Stimulated activated CD8-positive, alpha-beta memory T cell treated with anti-CD3 and anti-CD28 coated beads, Interleukin-2, amount 100 ng/mL, for 1 hour (primary cell): ENCODE measurements at regions not wholly inside any gene's neighbourhood (a gene's known extent, or its start where the extent isn't known, plus 50 kb on each side); places are given as distances from the start of the nearest gene placed in this dataset.

Experiments used
- DNase-seq, 2 donors: peaks; one replicate each; pipeline ENCODE4 v3.0.0-alpha.2; 2020; ENCODE audit warnings: low read depth in 2 of 2

DNA sequence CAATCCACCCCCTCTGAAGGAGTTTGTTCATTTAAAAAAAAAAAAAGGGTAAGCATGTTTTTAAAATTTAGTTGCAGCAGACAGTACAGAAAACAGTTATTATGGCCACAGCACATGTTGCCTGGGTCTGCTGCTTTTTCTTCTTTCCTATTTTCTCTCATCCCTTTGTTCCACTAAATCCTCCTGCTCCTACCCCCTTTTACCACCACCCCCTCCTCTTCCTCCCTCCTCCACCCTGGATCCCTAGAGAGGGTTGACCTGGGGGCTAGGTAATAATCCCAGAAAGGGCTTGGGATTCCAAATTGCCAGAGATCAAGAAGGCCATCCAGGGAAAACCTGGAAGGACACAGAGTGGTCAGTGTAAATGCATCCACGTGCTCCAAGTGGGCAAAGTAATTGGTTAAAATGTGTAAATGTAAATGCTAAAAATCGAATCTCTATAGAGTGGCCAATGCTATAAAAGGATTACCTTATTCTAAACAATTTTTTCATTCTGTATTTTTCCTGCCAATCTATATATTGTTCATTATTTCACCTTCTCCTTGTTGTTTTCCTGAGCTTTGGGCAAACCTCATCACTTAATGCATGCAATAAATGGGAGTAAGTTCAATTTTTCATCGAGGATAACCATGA is 89.0 kb upstream of the PIK3CG start:
- DNase-seq = no peak

DNA sequence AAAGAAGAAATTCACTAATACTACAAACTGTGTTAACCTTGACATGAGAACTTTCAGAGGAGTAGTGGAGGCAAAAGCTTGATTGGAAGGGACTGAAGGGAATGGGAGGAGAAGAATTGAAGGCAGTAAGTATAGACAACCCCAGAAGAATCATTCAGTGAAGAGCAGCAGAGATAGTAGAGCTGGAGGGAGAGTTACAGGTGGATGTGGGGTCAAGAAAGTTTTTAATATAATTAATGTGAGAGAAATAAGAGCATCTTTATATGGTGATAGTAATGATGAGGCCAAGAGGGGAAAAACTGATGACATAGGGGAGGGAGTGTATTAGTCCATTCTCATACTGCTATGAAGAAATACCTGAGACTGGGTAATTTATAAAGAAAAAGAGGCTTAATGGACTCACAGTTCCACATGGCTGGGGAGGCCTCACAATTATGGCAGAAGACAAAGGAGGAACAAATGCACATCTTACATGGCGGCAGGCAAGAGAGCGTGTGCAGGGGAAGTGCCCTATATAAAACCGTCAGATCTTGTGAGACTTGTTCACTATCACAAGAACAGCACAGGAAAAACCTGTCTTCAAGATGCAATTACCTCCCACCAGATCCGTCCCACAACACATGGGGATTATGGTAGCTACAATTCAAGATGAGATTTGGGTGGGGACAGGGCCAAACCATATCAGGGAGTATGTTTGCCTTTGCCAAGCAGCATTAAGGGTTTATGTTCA is 88.3 kb upstream of the PIK3CG start:
- DNase-seq = no peak

DNA sequence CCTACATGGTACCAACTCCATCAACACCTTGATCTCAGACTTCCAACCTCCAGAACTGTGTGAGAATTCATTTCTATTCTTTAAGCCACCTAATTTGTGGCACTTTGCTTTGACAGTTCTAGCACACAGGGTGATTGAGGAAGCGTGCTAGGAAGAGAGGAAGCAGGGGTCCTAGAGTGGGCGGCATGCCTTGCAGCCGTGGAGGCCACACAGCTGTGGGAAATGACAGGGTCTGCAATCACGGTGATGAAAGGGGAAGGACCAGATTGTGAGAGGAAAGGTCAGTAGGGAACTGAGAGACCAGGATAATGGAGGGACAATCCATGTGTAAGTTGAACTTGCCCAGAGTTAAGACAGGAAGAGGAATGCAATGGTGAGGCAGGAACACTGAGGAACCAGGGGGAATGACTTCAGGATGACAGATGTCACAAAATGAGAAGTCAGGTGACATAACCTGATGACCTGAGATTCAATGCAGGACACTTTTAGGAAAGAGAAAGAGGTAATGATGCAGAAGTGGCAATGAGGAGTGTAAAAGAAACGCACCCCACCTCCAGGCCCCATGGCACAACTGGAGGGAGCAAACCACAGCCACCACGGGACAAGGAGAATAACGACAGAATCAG is 87.3 kb upstream of the PIK3CG start:
- no peak for DNase-seq

DNA sequence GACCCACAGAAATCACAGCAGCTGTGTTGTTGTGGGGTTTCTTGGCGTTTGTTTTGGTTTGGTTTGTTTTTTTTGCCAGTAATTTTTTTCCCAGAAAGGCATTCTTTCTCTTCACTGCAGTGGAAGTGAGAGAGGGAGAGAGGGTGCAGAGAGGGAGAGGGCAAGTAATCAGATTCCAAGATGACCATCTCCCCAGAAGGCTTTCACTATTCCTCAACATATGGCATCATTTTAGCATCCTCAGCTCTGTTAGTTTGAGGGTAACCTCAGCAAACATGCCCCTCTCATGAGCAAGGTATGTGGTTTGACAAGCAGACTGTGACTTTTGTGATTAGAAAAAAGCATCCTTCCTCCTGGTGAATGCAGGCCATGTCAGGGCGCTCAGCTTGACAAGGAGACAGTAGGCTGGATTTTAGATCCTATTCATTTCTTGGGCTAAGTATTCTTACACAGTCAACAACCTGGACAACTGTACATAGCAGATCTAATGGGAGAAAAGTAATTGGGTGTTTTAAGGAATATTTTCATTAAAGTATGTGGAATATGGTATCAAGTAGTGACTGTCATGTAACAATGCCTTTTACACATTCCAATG is 86.3 kb upstream of the PIK3CG start:
- no peak for DNase-seq

DNA sequence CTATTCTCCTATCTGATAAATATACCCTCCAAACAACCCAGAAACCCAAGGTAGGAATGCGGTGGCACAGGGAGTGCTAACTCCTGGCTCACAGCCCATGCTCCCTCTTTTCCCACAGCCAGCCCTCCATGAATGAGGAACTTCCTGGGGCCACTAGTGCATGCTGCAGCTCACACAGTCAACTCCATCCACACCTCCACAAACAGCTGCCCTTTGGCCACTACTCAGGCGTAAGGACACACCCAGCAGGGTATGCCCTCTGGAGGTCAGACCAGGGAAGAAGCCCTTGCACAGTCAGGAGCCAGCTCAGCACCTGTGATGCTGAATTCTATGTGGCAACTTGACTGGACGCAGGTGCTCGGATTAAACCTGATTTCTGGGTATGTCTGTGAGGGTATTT is 85.2 kb upstream of the PIK3CG start:
- no peak for DNase-seq

DNA sequence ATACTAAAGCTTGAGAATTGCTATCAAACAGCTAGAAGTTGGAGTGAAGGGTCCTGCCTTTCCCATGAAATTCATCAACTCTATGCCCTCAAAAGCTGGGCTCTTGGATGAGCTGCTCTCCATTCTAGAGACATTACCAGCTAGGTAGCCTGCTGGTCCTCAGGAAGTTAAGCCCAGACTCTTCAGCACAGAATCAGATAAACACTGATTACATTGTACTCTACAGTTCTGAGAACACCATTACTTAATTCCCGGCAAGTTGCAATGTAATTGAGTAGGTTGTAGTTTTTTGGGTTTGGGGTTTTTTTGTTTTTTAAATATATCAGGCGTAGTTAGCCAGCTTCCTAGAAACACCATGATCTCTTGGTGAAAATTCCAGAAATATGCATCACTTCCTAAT is 84.1 kb upstream of the PIK3CG start:
- DNase-seq = no peak

DNA sequence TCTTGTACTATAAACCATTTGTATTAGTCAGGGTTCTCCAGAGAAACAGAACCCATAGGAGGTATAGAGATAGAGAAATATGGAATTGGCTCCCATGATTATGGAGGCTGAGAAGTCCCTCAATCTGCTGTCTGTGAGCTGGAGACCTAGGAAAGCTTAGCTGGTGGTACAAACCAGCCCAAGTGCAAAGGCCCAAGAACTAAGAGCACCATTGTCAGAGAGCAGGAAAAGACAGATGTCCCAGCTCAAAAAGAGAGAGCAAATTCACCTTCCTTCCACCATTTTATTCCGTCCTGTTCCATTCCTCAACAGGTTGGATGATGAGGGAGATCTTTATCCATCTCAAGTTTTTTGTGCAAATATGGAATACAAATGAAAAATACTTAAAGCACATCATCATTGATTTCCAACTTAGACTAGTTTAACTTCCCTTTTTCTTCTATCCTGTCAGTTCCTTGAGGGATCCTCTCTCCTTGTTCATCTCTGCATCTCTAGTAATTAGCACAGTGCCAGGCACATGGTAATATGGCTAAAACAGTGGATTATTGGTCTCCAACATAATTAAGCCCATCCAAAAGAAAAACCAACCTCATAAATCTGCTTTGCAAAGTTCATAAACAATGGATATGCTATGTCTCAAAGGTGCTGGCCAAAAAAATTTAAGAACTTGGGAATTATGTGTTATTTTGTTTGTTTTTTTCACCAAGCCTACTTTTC is 83.1 kb upstream of the PIK3CG start:
- no peak for DNase-seq

DNA sequence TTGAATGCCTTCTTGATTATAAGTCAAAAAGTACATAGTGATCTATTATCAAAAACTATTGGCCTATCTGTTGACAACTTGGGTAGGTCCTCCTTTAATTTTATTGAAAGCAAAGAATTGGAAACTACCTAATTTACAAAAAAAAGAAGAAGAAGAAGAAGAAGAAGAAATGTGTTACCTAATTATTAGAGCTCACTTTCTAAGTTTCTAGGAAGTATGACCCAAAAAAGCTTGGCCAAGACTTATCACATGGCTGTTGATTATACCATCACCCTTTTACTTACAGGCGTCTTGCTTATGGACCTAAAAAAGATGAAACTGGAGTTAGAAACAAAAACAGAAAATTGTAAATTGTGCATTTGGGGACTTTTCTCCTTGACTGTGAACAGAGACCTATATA is 81.8 kb upstream of the PIK3CG start:
- no peak for DNase-seq

DNA sequence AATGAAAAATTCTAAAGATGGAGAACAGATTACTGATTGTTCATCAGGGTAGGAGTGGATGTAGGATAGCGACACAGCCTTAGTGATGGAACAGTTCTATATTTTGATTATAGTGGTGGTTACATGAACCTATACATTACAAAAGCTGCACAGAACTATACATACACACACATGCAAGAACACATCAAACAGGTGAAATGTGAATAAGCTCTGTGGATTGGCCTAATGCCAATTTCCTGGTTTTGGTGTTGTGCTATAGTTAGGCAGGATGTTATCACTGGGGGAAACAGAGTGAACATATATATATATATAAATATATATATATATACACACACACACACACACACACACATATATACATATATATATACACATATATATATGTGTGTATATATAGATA is 76.4 kb upstream of the PIK3CG start:
- no peak for DNase-seq

DNA sequence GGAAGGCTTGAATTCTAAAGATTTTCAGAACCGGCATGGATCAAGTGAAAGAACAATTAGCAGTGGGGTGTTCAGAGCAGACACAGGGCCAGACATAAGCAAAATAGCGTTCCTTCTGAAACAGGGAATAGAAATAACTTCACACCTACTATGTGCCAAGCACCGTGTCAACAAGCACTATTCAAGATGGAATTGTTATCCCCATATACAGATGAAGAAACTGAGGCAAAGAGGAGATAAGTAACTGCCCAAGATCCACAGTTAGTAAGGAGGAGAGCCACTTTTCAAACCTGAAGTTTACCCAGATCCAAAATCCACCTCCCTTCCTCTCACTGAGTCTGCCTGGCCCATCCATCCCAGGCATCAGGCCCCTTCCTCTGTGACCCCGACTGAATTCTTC is 73.6 kb upstream of the PIK3CG start:
- DNase-seq = no peak

DNA sequence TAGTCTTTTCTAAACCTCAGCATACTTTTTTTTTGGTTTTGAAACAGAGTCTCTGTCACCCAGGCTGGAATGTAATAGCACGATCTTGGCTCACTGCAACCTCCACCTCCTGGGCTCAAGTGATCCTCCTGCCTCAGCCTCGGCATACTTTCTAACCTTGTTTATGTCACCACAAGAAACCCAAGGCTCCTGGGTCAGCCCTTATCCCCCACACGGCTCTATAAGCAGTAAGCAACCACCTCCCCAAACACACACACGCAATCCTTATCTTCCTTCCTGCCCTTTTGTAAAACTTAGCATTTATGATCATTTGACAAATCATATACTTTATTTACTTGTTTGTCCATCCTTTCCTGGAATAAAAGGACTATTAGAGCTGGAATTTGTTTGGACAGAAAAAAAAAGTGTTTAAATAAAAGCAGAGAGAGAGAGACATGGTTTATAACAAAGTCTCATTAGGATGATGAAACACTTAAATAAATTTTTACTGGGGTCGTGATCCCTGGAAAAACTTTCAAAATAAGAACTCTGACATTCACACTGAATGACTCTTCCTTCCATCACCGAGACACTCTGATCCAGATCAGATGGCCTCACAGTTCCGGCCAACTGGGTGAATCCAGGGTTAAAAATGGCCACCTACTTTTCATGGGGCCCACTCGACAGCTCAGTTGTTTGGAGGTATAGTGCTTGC is 72.7 kb upstream of the PIK3CG start:
- no peak for DNase-seq

DNA sequence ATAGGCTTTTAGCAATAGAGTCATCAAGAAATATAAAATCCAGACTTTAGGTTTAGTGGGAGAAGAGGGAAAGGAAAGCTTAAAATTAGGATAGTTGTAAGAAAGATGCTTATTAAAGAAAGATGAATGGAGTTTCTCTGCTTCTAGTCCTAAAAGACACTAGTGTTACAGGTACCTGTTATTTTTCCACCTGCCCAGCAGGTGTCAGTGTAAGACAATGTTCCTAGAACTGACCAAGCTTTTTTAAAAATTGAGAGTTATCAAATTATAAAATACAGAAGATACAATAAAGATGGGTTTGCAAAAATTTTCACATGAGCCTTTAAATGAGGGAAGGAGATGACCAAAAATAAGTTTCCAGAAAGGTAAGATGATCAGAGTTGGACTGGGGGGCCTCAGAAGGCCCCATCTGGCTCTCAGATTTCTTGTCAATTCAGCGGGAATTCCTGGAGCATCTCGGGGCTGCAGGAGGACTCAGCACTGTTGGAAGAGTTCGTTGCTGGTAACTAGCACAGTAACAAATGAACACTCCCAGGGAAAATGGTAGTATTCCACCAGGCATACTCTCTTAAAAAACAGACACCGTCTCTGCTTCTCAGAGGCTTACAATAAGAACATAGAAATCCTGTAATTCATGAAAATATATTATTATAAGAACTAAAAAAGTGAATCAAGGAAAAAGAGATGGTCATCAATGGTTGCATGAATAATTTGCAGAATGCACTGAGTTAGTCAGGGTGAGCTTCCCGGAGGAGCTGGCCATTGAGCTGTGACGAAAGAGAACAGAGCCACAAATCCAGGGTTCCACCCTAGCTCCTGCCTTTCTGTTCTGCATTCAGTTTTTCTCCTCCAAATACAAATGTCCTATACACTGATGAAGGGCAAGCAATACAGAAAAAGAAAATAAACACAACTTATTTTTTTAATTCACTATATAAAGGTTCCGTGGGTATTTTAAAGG is 71.8 kb upstream of the PIK3CG start:
- no peak for DNase-seq

DNA sequence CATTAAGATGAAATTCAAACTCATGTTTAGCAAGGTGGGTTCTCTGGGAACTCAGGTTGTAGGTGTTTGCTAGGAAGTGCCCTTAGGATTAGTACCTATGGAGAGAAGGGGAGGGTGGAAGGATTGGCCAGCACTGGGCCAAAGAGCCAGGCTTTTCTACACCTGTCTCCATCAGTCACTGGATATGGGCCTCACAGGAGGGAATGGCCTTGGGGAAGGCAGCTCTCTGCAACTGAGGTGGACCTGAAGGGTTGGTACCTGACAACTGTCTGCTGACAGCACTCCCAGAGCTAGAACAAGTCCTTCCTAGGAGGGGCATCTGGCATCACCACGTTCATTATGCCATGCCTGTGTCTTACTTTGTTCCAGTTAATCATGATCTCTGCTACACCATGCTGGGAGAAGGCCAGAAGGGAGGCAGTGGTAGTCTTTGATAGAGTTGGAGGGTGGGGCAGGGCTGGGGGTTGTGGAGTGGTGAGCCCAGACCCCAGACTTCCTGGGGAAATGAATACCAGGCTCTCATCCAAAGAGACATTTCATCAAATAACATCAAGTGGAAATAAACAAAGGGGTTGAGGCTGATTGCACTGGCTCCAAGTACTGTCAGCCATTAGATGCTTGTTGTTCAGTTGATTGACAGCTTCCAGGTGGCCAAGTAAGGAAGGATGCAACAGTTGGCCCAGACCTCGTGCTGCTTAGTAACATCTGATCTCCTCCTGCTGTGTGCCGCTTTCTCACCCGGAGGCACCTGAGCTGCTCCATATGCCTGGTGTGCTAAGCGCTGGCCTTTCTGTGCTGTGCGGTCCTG is 70.6 kb upstream of the PIK3CG start:
- no peak for DNase-seq

DNA sequence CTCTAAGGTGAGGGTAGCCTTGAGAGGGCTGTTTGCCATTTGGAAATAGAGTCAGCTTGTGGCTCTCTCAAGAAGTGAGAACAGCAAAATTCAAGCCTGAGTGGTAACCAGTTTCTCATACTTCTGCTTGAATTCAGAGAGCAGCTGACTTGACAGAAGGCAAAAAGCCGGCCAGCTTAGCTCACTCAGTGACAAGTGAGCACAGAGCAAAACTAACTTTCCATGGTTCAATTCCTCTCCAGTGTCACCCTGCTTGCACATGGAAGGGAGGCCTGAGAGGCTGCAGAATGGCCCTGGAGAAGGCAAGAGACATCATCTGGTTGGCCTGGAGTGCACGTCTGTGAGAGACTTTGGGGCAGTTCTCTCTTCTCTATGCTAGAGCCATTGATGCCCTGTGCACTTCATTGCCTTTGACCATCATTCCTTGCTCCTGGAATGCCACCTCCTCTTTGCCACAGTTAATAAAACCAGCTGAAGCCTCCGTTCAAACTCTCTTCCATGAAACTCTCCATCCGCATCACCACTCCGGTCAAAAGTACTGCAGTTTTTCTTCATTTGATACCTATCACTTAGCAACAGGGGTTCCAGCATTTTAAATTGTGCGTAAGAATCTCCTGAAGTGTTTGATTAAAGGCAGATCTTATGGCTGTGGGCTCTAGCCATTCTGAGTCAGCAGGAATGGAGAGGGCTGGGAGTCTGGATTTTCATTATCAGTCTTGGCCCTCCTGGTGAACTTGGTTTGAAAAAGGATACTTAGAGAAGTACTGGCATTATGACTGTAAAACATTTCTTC is 69.8 kb upstream of the PIK3CG start:
- DNase-seq = no peak

DNA sequence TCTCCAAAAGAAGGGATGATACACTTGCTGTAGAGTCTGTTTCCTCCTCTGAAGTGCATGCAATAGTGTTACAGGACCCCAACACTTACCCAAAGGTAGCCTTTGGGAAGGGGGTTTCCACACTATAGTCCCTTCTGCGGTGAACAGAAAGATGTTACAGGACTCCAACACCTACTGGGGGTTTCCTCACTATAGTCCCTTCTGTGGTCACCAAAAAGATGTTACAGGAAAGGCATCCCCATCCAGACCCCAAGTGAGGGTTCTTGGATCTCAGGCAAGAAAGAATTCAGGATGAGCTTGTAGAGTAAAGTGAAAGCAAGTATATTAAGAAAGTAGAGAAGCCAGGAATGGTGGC is 69.2 kb upstream of the PIK3CG start:
- no peak for DNase-seq

DNA sequence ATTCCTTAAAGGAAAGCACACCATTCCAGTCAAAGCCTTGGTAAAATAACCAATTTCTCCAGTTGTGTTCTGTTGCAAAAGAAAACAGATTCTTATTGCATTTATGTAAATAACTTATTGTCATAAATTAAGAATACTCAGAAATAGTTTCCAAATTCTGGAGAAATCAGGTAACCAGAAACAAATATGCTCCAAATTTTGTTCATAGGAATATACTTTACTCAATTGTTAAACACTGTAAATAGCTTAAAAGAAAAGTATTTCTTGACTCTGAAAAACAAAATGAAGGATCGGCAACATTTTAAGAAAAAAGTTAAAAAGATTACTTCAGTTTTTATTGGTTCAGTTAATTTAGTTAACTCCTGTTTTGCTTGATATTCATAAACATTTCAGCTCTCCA is 67.1 kb upstream of the PIK3CG start:
- no peak for DNase-seq

DNA sequence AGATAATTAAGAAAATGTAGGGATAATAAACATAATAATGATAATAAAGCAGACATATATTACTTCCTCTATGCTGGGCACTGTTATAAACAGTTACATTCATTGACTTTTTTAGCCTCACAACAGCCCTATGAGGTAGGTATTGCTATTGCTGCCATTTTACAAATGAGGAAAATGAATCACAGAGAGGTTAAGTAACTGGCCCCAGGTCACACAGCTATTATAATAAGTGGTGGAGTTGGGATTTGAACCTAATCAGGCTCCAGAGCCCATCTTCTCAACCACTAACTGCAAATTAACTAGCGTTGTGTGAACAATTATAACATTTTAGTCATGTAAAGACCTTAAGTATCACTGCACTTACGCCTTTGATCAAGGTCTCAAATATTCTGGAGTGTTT is 62.5 kb upstream of the PIK3CG start:
- no peak for DNase-seq

DNA sequence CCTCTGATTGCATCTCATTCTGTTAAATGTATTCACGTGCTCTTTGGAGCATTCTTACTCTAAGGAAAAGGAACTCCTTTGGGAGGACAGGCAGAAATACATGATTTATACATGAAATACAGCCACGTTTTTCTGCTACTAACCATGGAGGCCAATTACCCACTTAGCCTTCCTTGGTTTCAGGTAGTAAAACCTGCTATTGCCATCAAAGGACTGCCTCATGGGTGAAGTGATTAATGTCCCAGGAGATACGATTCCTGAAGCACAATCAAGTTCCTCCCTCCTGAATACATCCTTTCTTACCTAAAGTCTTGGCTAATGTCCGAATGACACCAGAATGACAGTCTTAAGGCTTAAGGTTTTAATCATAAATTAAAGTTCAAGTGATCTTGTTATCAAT is 58.5 kb upstream of the PIK3CG start:
- DNase-seq = no peak

DNA sequence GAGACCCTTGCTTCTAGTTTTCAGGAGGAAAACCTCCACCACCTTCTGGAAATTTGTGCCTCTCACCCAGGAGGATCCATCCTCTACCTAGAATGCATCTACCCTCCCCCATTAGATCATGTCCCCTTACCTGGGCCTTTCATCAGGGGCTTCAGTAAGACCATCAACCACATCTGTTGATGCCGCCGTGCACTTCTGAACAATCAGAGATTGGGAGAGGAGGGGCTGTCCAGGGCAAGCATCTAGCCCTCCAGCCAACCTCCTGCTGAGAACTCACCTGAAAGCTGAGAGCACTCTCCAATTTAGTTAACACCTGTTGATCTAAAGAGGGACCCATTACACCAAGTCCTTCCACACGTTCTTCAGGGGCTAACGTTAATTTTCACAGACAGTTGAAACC is 57.6 kb upstream of the PIK3CG start:
- DNase-seq = no peak
